ENCODE measurements at regions not wholly inside any gene's neighbourhood (a gene's known extent, or its start where the extent isn't known, plus 50 kb on each side); places are given as distances from the start of the nearest gene placed in this dataset.
"Not testable (repeated sequence)": the region's sequence is repeated elsewhere in the genome, so short reads cannot be mapped to it uniquely, and the experiment has no call there.

GRCh38 chr10:4280461-4281189 is 495.6 kb upstream of the KLF6 start:
- no peak for DNase-seq (ENCODE audit: low read depth in 4 of 4, low spot score in 3 of 4)

GRCh38 chr10:4279655-4280054 is 494.6 kb upstream of the KLF6 start:
- no peak for DNase-seq (ENCODE audit: low read depth in 4 of 4, low spot score in 3 of 4)

GRCh38 chr10:4278186-4278585 is 493.2 kb upstream of the KLF6 start:
- no peak for DNase-seq (ENCODE audit: low read depth in 4 of 4, low spot score in 3 of 4)

- DNase-seq (ENCODE audit: low read depth in 4 of 4, low spot score in 3 of 4): no peak
Observed at GRCh38 chr10:4276151-4276550, 491.1 kb upstream of the KLF6 start.

- DNase-seq (ENCODE audit: low read depth in 4 of 4, low spot score in 3 of 4): not testable (repeated sequence)
Observed at GRCh38 chr10:4274671-4275070, 489.7 kb upstream of the KLF6 start.

- DNase-seq (ENCODE audit: low read depth in 4 of 4, low spot score in 3 of 4): no peak
Observed at GRCh38 chr10:4271193-4271592, 486.2 kb upstream of the KLF6 start.

- DNase-seq (ENCODE audit: low read depth in 4 of 4, low spot score in 3 of 4): no peak
Observed at GRCh38 chr10:4270116-4270515, 485.1 kb upstream of the KLF6 start.

- DNase-seq (ENCODE audit: low read depth in 4 of 4, low spot score in 3 of 4): not testable (repeated sequence)
Observed at GRCh38 chr10:4268490-4268889, 483.5 kb upstream of the KLF6 start.

GRCh38 chr10:4267086-4267773 is 482.2 kb upstream of the KLF6 start:
- no peak for DNase-seq (ENCODE audit: low read depth in 4 of 4, low spot score in 3 of 4)

- no peak for DNase-seq (ENCODE audit: low read depth in 4 of 4, low spot score in 3 of 4)
Observed at GRCh38 chr10:4266416-4267085, 481.5 kb upstream of the KLF6 start.

- DNase-seq (ENCODE audit: low read depth in 4 of 4, low spot score in 3 of 4): no peak
Observed at GRCh38 chr10:4265964-4266363, 481.0 kb upstream of the KLF6 start.

- DNase-seq (ENCODE audit: low read depth in 4 of 4, low spot score in 3 of 4): no peak
Observed at GRCh38 chr10:4264209-4264865, 479.3 kb upstream of the KLF6 start.

- DNase-seq (ENCODE audit: low read depth in 4 of 4, low spot score in 3 of 4): no peak
Observed at GRCh38 chr10:4263601-4263921, 478.6 kb upstream of the KLF6 start.

GRCh38 chr10:4262870-4263600 is 478.0 kb upstream of the KLF6 start:
- DNase-seq (ENCODE audit: low read depth in 4 of 4, low spot score in 3 of 4): no peak

GRCh38 chr10:4262449-4262848 is 477.4 kb upstream of the KLF6 start:
- DNase-seq (ENCODE audit: low read depth in 4 of 4, low spot score in 3 of 4): no peak

- no peak for DNase-seq (ENCODE audit: low read depth in 4 of 4, low spot score in 3 of 4)
Observed at GRCh38 chr10:4260483-4261124, 475.6 kb upstream of the KLF6 start.

GRCh38 chr10:4257939-4258465 is 473.0 kb upstream of the KLF6 start:
- DNase-seq (ENCODE audit: low read depth in 4 of 4, low spot score in 3 of 4): no peak

GRCh38 chr10:4256971-4257370 is 472.0 kb upstream of the KLF6 start:
- no peak for DNase-seq (ENCODE audit: low read depth in 4 of 4, low spot score in 3 of 4)

- DNase-seq (ENCODE audit: low read depth in 4 of 4, low spot score in 3 of 4): no peak
Observed at GRCh38 chr10:4255751-4256150, 470.7 kb upstream of the KLF6 start.
